ENCODE measurements at regions not wholly inside any gene's neighbourhood (a gene's known extent, or its start where the extent isn't known, plus 50 kb on each side); places are given as distances from the start of the nearest gene placed in this dataset.

DNA sequence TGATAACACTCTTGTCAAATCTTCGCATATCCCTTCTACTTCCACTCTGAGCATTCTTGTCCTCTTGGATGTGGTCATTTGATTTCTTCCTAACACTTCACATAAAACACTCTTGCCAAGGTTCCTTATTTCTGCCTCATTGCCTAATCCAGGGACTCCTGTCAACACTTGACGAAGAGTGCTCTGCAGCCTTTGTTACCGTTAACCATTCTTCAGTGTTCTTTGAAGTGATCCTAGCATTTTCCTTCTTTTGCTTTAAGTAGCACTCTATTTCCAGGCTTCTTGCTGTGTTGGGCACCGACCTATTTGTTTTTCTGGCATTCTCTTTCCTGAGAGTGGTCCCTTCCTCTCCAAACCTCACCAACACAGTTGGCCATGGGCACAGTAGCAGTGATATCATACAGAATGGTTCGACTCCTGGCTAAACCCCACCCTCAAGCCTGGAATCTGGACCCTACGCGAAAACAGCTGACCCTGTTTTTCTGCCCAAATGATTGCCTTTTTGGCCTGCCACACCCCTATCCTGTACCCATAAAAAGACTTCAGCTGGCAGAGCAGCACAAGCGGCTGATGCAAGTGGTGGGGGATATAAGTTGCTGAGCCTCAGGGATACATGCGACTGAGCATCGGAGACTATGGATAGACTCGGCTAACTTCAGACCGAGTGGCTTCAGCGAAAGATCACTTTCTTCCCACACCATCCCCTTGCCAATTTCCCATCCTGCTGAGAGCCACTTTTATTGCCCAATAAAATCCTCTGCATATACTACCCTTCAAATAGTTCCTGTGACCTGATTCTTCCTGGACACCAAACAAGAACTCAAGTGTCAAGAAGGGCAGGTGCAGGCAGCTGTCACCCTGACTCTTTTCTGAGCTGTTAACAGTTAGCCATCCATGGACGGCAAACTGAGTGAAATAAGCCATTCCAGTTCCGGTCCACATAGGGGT, 820.6 kb downstream of the CCSER2 start:
- in situ Hi-C loops (cut with HindIII; ENCODE audit: low sequenced_read_pairs): no loop called here
- no peak for DNase-seq (ENCODE audit: low read depth)
- TF ChIP-seq CTCF (IDR thresholded peaks at IDR 0.05; ENCODE audit: low read depth, low read length, missing control alignments): no peak
- H3K4me3 ChIP-seq (ENCODE audit: low read depth, low read length): no peak overlapping the region

GRCh38 chr10:85149766-85150165, 821.4 kb downstream of the CCSER2 start:
- TF ChIP-seq CTCF (IDR thresholded peaks at IDR 0.05; ENCODE audit: low read depth, low read length, missing control alignments): no peak
- no peak for DNase-seq (ENCODE audit: low read depth)
- in situ Hi-C loops (cut with HindIII; ENCODE audit: low sequenced_read_pairs): no loop called here
- H3K4me3 ChIP-seq (ENCODE audit: low read depth, low read length): no peak overlapping the region

GRCh38 chr10:85151506-85151905, 823.1 kb downstream of the CCSER2 start:
- no peak for TF ChIP-seq CTCF (IDR thresholded peaks at IDR 0.05; ENCODE audit: low read depth, low read length, missing control alignments)
- no peak for DNase-seq (ENCODE audit: low read depth)
- H3K4me3 ChIP-seq (ENCODE audit: low read depth, low read length): no peak overlapping the region
- in situ Hi-C loops (cut with HindIII; ENCODE audit: low sequenced_read_pairs): no loop called here

DNA sequence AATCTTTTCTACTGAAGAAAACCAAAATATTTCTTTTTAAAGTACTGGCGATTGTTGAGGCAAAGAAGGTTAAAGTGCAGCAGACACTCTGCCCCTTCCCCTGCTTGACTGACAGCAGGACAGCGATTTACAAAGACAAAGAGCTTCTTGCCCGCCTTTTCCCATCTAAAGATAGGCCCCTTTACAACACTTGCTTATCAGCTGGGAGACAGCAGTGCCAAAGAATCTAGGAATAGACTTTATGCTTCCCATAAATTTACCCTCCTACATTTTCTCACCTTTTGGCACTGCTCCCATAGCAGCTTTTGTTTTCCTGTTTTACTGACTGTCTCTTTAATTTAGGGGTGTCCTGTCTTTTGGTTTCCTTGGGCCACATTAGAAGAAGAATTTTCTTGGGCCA, 824.1 kb downstream of the CCSER2 start:
- TF ChIP-seq CTCF (IDR thresholded peaks at IDR 0.05; ENCODE audit: low read depth, low read length, missing control alignments): no peak
- no peak overlapping the region for H3K4me3 ChIP-seq (ENCODE audit: low read depth, low read length)
- DNase-seq (ENCODE audit: low read depth): no peak
- in situ Hi-C loops (cut with HindIII; ENCODE audit: low sequenced_read_pairs): no loop called here

DNA sequence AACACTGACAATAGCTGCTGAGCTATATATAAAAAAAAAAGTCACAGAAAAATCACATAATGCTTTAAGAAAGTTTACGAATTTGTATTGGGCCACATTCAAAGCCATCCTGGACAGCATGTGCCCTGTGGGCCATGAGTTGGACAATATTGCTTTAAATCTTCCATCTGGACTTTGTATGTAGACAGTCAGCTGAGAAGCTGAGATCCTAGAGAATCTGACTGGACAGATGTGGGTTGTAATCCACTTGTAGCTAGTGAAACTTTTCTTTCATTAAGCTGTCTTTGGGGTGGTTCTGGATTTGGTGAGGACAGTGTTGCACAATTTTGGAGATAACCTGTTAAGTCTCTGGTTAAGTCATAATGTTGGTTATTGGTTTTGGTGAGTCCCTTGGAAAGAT, 824.5 kb downstream of the CCSER2 start:
- no peak for DNase-seq (ENCODE audit: low read depth)
- in situ Hi-C loops (cut with HindIII; ENCODE audit: low sequenced_read_pairs): no loop called here
- H3K4me3 ChIP-seq (ENCODE audit: low read depth, low read length): no peak overlapping the region
- TF ChIP-seq CTCF (IDR thresholded peaks at IDR 0.05; ENCODE audit: low read depth, low read length, missing control alignments): no peak

- in situ Hi-C loops (cut with HindIII; ENCODE audit: low sequenced_read_pairs): no loop called here
- no peak for TF ChIP-seq CTCF (IDR thresholded peaks at IDR 0.05; ENCODE audit: low read depth, low read length, missing control alignments)
- no peak for DNase-seq (ENCODE audit: low read depth)
- no peak overlapping the region for H3K4me3 ChIP-seq (ENCODE audit: low read depth, low read length)
Observed at GRCh38 chr10:85157206-85157605, 828.8 kb downstream of the CCSER2 start.

Measured in astrocyte of the cerebellum (primary cell).